ENCODE measurements at regions not wholly inside any gene's neighbourhood (a gene's known extent, or its start where the extent isn't known, plus 50 kb on each side); places are given as distances from the start of the nearest gene placed in this dataset.

- Histone ChIP-seq H3K79me2 (ENCODE audit: low read length) (no peaks in the 10 kb centered on the region), H3K9me2 (replicated peaks; ENCODE audit: low read length) (no peaks in the 10 kb centered on the region), H3F3A (ENCODE audit: low read length, unreplicated experiment) (no peaks in the 10 kb centered on the region), H3K9ac (ENCODE audit: low read length) (no peak overlapping the region), H3K27ac (ENCODE audit: low read length) (no peak overlapping the region), H4K20me1 (ENCODE audit: low read length) (no peaks in the 10 kb centered on the region), H3K9me3 (ENCODE audit: low read length) (no peaks in the 10 kb centered on the region), H2AFZ (ENCODE audit: low read length) (no peak overlapping the region), H3K4me3 (ENCODE audit: low read length) (no peak overlapping the region), H3K27me3 (ENCODE audit: low read length) (no peaks in the 10 kb centered on the region), H3K36me3 (ENCODE audit: low read depth, low read length) (no peaks in the 10 kb centered on the region), H3K4me2 (ENCODE audit: low read length) (no peak overlapping the region), H3K4me1 (ENCODE audit: insufficient read depth, low read length) (no peaks in the 10 kb centered on the region)
- intact Hi-C loops (cut with micrococcal nuclease) = no loop called here
- TF ChIP-seq EZH2 (IDR thresholded peaks at IDR 0.05; ENCODE audit: low read length, unreplicated experiment) (no peak), EZH2phosphoT487 (IDR thresholded peaks at IDR 0.05; ENCODE audit: borderline replicate concordance, low read length) (no peak), CTCF (conservative IDR thresholded peaks at IDR 0.05; ENCODE audit: low read depth, low read length) (no peak)
- POLR2A ChIA-PET (ENCODE audit: unreplicated experiment) = interaction anchor here (0.6 kb wide), 1 partner anchor 141 kb away, joined by 3 read pairs; no protein-coding TSS in a partner anchor
- no peak for DNase-seq
- ATAC-seq = no peak
- CTCF ChIA-PET = no interaction called here
- no TSS peak for BruUV-seq (replicated peaks)
Observed at GRCh38 chr4:24330172-24330571, 254.2 kb downstream of the DHX15 start.

- H3K4me2 ChIP-seq (ENCODE audit: low read length) = no peak overlapping the region
Observed at GRCh38 chr4:24328711-24329110, 255.6 kb downstream of the DHX15 start.

GRCh38 chr4:24328310-24328709 is 256.0 kb downstream of the DHX15 start:
- H3K36me3 ChIP-seq (ENCODE audit: low read depth, low read length) = no peaks in the 10 kb centered on the region
- no peaks in the 10 kb centered on the region for H3K27me3 ChIP-seq (ENCODE audit: low read length)
- no peaks in the 10 kb centered on the region for H3F3A ChIP-seq (ENCODE audit: low read length, unreplicated experiment)
- POLR2A ChIA-PET (ENCODE audit: unreplicated experiment) = no interaction called here
- H3K9ac ChIP-seq (ENCODE audit: low read length) = no peak overlapping the region
- H3K4me3 ChIP-seq (ENCODE audit: low read length) = no peak overlapping the region
- H3K9me3 ChIP-seq (ENCODE audit: low read length) = no peaks in the 10 kb centered on the region
- no peak overlapping the region for H3K27ac ChIP-seq (ENCODE audit: low read length)
- DNase-seq = no peak
- no peak overlapping the region for H2AFZ ChIP-seq (ENCODE audit: low read length)
- no peaks in the 10 kb centered on the region for H3K79me2 ChIP-seq (ENCODE audit: low read length)
- CTCF ChIA-PET = no interaction called here
- no peak for ATAC-seq
- H3K4me2 ChIP-seq (ENCODE audit: low read length) = no peak overlapping the region
- no peaks in the 10 kb centered on the region for H4K20me1 ChIP-seq (ENCODE audit: low read length)
- TF ChIP-seq CTCF (conservative IDR thresholded peaks at IDR 0.05; ENCODE audit: low read depth, low read length) = no peak
- no peak for TF ChIP-seq EZH2 (IDR thresholded peaks at IDR 0.05; ENCODE audit: low read length, unreplicated experiment)
- TF ChIP-seq EZH2phosphoT487 (IDR thresholded peaks at IDR 0.05; ENCODE audit: borderline replicate concordance, low read length) = no peak
- no peaks in the 10 kb centered on the region for H3K4me1 ChIP-seq (ENCODE audit: insufficient read depth, low read length)
- no TSS peak for BruUV-seq (replicated peaks)
- intact Hi-C loops (cut with micrococcal nuclease) = no loop called here
- H3K9me2 ChIP-seq (replicated peaks; ENCODE audit: low read length) = no peaks in the 10 kb centered on the region

More at GRCh38 chr4:24328711-24329110, 255.6 kb downstream of the DHX15 start:
- no peak overlapping the region for H3K9ac ChIP-seq (ENCODE audit: low read length)
- no peak overlapping the region for H2AFZ ChIP-seq (ENCODE audit: low read length)
- H3K27me3 ChIP-seq (ENCODE audit: low read length) = no peaks in the 10 kb centered on the region
- BruUV-seq (replicated peaks) = no TSS peak
- intact Hi-C loops (cut with micrococcal nuclease) = no loop called here
- H3K79me2 ChIP-seq (ENCODE audit: low read length) = no peaks in the 10 kb centered on the region
- no peak overlapping the region for H3K4me3 ChIP-seq (ENCODE audit: low read length)
- H3F3A ChIP-seq (ENCODE audit: low read length, unreplicated experiment) = no peaks in the 10 kb centered on the region
- DNase-seq = no peak
- POLR2A ChIA-PET (ENCODE audit: unreplicated experiment) = no interaction called here
- H3K4me1 ChIP-seq (ENCODE audit: insufficient read depth, low read length) = no peaks in the 10 kb centered on the region
- no peak for ATAC-seq
- H3K36me3 ChIP-seq (ENCODE audit: low read depth, low read length) = no peaks in the 10 kb centered on the region
- no peak overlapping the region for H3K27ac ChIP-seq (ENCODE audit: low read length)
- H3K9me3 ChIP-seq (ENCODE audit: low read length) = no peaks in the 10 kb centered on the region
- H4K20me1 ChIP-seq (ENCODE audit: low read length) = no peaks in the 10 kb centered on the region
- H3K9me2 ChIP-seq (replicated peaks; ENCODE audit: low read length) = no peaks in the 10 kb centered on the region
- TF ChIP-seq CTCF (conservative IDR thresholded peaks at IDR 0.05; ENCODE audit: low read depth, low read length) = no peak
- no peak for TF ChIP-seq EZH2 (IDR thresholded peaks at IDR 0.05; ENCODE audit: low read length, unreplicated experiment)
- TF ChIP-seq EZH2phosphoT487 (IDR thresholded peaks at IDR 0.05; ENCODE audit: borderline replicate concordance, low read length) = no peak
- CTCF ChIA-PET = no interaction called here
